HG03135 (cell line): ENCODE measurements at regions not wholly inside any gene's neighbourhood (a gene's known extent, or its start where the extent isn't known, plus 50 kb on each side); places are given as distances from the start of the nearest gene placed in this dataset.
"Not testable (repeated sequence)": the region's sequence is repeated elsewhere in the genome, so short reads cannot be mapped to it uniquely, and the experiment has no call there.

Source experiments
- ATAC-seq: cut with Tn5 transposase; IDR thresholded peaks from one replicate; pipeline ENCODE4 v1.9.1; 2021; ENCODE audit warnings: mild to moderate bottlenecking, moderate library complexity; ENCODE audit not compliant: unreplicated experiment

- no peak for ATAC-seq
These were observed 762.7 kb upstream of the ARRDC3 start for GRCh38 chr5:92145852-92146251.

GRCh38 chr5:92144824-92145223 is 761.7 kb upstream of the ARRDC3 start:
- peak; percentile 47 for ATAC-seq

GRCh38 chr5:92132294-92132908 is 749.3 kb upstream of the ARRDC3 start:
- ATAC-seq = not testable (repeated sequence)

GRCh38 chr5:92126182-92126581 is 743.1 kb upstream of the ARRDC3 start:
- no peak for ATAC-seq

- ATAC-seq = no peak
These were observed 736.0 kb upstream of the ARRDC3 start for GRCh38 chr5:92119110-92119509.

- ATAC-seq = no peak
These were observed 723.7 kb upstream of the ARRDC3 start for GRCh38 chr5:92106808-92107207.

GRCh38 chr5:92104126-92104525 is 721.0 kb upstream of the ARRDC3 start:
- no peak for ATAC-seq

GRCh38 chr5:92102313-92102712 is 719.2 kb upstream of the ARRDC3 start:
- no peak for ATAC-seq

- no peak for ATAC-seq
These were observed 709.1 kb upstream of the ARRDC3 start for GRCh38 chr5:92092239-92092638.

GRCh38 chr5:92086059-92086811 is 703.1 kb upstream of the ARRDC3 start:
- ATAC-seq = no peak

- ATAC-seq = no peak
These were observed 699.0 kb upstream of the ARRDC3 start for GRCh38 chr5:92081958-92082712.

GRCh38 chr5:92070786-92071185 is 687.7 kb upstream of the ARRDC3 start:
- no peak for ATAC-seq

GRCh38 chr5:92064993-92065392 is 681.9 kb upstream of the ARRDC3 start:
- ATAC-seq = no peak

GRCh38 chr5:92051741-92052140 is 668.6 kb upstream of the ARRDC3 start:
- ATAC-seq = no peak

GRCh38 chr5:92050970-92051369 is 667.9 kb upstream of the ARRDC3 start:
- no peak for ATAC-seq

- ATAC-seq = no peak
These were observed 659.0 kb upstream of the ARRDC3 start for GRCh38 chr5:92041911-92042660.

- no peak for ATAC-seq
These were observed 658.1 kb upstream of the ARRDC3 start for GRCh38 chr5:92041206-92041605.

- not testable (repeated sequence) for ATAC-seq
These were observed 646.7 kb upstream of the ARRDC3 start for GRCh38 chr5:92029792-92030191.

GRCh38 chr5:92023555-92023954 is 640.4 kb upstream of the ARRDC3 start:
- ATAC-seq = no peak

GRCh38 chr5:92023141-92023471 is 640.0 kb upstream of the ARRDC3 start:
- ATAC-seq = no peak

- no peak for ATAC-seq
These were observed 639.5 kb upstream of the ARRDC3 start for GRCh38 chr5:92022415-92023140.
